GM21367 (cell line): ENCODE measurements at regions not wholly inside any gene's neighbourhood (a gene's known extent, or its start where the extent isn't known, plus 50 kb on each side); places are given as distances from the start of the nearest gene placed in this dataset.
"Not testable (repeated sequence)": the region's sequence is repeated elsewhere in the genome, so short reads cannot be mapped to it uniquely, and the experiment has no call there.

ENCODE experiments used
- ATAC-seq: cut with Tn5 transposase; IDR thresholded peaks from one replicate; pipeline ENCODE4 v1.9.1; 2021; ENCODE audit not compliant: unreplicated experiment

GRCh38 chr9:17888964-17889363, 310.1 kb downstream of the SH3GL2 start:
- not testable (repeated sequence) for ATAC-seq

- ATAC-seq, result no peak
These were observed 315.8 kb downstream of the SH3GL2 start for GRCh38 chr9:17894501-17895160.

- ATAC-seq, result no peak
These were observed 321.7 kb downstream of the SH3GL2 start for GRCh38 chr9:17900606-17901005.

GRCh38 chr9:17905366-17905765, 326.5 kb downstream of the SH3GL2 start:
- no peak for ATAC-seq

GRCh38 chr9:17905781-17906175, 326.9 kb downstream of the SH3GL2 start:
- ATAC-seq, result no peak

GRCh38 chr9:17906176-17906840, 327.4 kb downstream of the SH3GL2 start:
- no peak for ATAC-seq

GRCh38 chr9:17906841-17907778, 328.2 kb downstream of the SH3GL2 start:
- ATAC-seq, result no peak

- ATAC-seq, result no peak
These were observed 329.1 kb downstream of the SH3GL2 start for GRCh38 chr9:17907779-17908508.

- ATAC-seq, result no peak
These were observed 347.4 kb downstream of the SH3GL2 start for GRCh38 chr9:17926246-17926645.

GRCh38 chr9:17927616-17928015, 348.8 kb downstream of the SH3GL2 start:
- ATAC-seq, result no peak

- ATAC-seq, result no peak
These were observed 349.4 kb downstream of the SH3GL2 start for GRCh38 chr9:17928228-17928627.

- ATAC-seq, result no peak
These were observed 349.9 kb downstream of the SH3GL2 start for GRCh38 chr9:17928768-17929167.

- ATAC-seq, result no peak
These were observed 350.6 kb downstream of the SH3GL2 start for GRCh38 chr9:17929506-17929905.

GRCh38 chr9:17930071-17930470, 351.2 kb downstream of the SH3GL2 start:
- ATAC-seq, result no peak

GRCh38 chr9:17936365-17936764, 357.5 kb downstream of the SH3GL2 start:
- no peak for ATAC-seq

GRCh38 chr9:17938035-17938655, 359.3 kb downstream of the SH3GL2 start:
- no peak for ATAC-seq

- ATAC-seq, result no peak
These were observed 363.6 kb downstream of the SH3GL2 start for GRCh38 chr9:17942498-17942897.

- ATAC-seq, result no peak
These were observed 376.5 kb downstream of the SH3GL2 start for GRCh38 chr9:17955409-17955808.

- no peak for ATAC-seq
These were observed 379.5 kb downstream of the SH3GL2 start for GRCh38 chr9:17958363-17958762.

- ATAC-seq, result no peak
These were observed 383.9 kb downstream of the SH3GL2 start for GRCh38 chr9:17962747-17963146.

GRCh38 chr9:17963498-17963897, 384.6 kb downstream of the SH3GL2 start:
- ATAC-seq, result no peak
